Liver (tissue), 8 donors: ENCODE measurements at regions not wholly inside any gene's neighbourhood (a gene's known extent, or its start where the extent isn't known, plus 50 kb on each side); places are given as distances from the start of the nearest gene placed in this dataset.

ENCODE experiments used
- DNase-seq: peaks from one replicate; pipeline ENCODE4 v3.0.0-alpha.2; 2017; ENCODE audit warnings: low spot score
- H3K27ac ChIP-seq, 2 donors: one replicate each; pipeline ENCODE4 v1.7.0; 2013; ENCODE audit warnings: inconsistent platforms in 2 of 2, low read length in 2 of 2, control low read depth in 1 of 2, low read depth in 1 of 2, mild to moderate bottlenecking in 1 of 2
- H3K27me3 ChIP-seq, 4 donors: one replicate each; pipeline versions ENCODE4 v1.6.1 to v1.7.0; 2013; ENCODE audit warnings: low read length in 3 of 4, inconsistent platforms in 1 of 4, mild to moderate bottlenecking in 1 of 4, moderate library complexity in 1 of 4; ENCODE audit not compliant: control insufficient read depth in 4 of 4, insufficient read depth in 4 of 4
- H3K36me3 ChIP-seq, 4 donors: one replicate each; pipeline versions ENCODE4 v1.6.1 to v1.7.0; 2013; ENCODE audit warnings: low read length in 3 of 4, mild to moderate bottlenecking in 3 of 4, low read depth in 1 of 4, moderate library complexity in 1 of 4; ENCODE audit not compliant: control insufficient read depth in 4 of 4, insufficient read depth in 3 of 4
- H3K4me1 ChIP-seq, 4 donors: one replicate each; pipeline versions ENCODE4 v1.6.1 to v1.7.0; 2013; ENCODE audit warnings: low read length in 3 of 4, mild to moderate bottlenecking in 3 of 4, moderate library complexity in 1 of 4; ENCODE audit not compliant: control insufficient read depth in 4 of 4, insufficient read depth in 4 of 4
- H3K4me3 ChIP-seq, 3 donors: one replicate each; pipeline versions ENCODE4 v1.6.1 to v1.7.0; 2013; ENCODE audit warnings: low read length in 3 of 3, control low read depth in 1 of 3, low read depth in 1 of 3, mild to moderate bottlenecking in 1 of 3
- H3K9ac ChIP-seq, 2 donors: one replicate each; pipeline ENCODE4 v1.7.0; 2013; ENCODE audit warnings: low read length in 2 of 2, mild to moderate bottlenecking in 2 of 2, moderate library complexity in 2 of 2, control low read depth in 1 of 2, low read depth in 1 of 2
- H3K9me3 ChIP-seq, 4 donors: one replicate each; pipeline versions ENCODE4 v1.6.1 to v1.7.0; 2013; ENCODE audit warnings: low read length in 3 of 4; ENCODE audit not compliant: control insufficient read depth in 4 of 4
- ATF3 ChIP-seq: IDR thresholded peaks from 2 replicates; pipeline ENCODE4 v1.6.1; 2016; ENCODE audit warnings: antibody characterized with exemption
- CTCF ChIP-seq: fragments of 150-350 bp; IDR thresholded peaks from 2 replicates; pipeline ENCODE4 v1.5.1; 2017; ENCODE audit warnings: improper control_type of control experiment, low read depth, low read length; ENCODE audit not compliant: missing input control
- EGR1 ChIP-seq, 2 donors: IDR thresholded peaks; 2 replicates each; pipeline ENCODE4 v1.6.1; 2016 to 2018; ENCODE audit warnings: antibody characterized with exemption in 2 of 2, low read depth in 2 of 2
- FOXA1 ChIP-seq: IDR thresholded peaks from 2 replicates; pipeline ENCODE4 v1.6.1; 2016; ENCODE audit warnings: antibody characterized with exemption
- FOXA2 ChIP-seq: IDR thresholded peaks from 2 replicates; pipeline ENCODE4 v1.6.1; 2016; ENCODE audit warnings: antibody characterized with exemption
- GABPA ChIP-seq, 2 donors: IDR thresholded peaks in 1 of 2; conservative IDR thresholded peaks in 1 of 2; 2 replicates each; pipeline ENCODE4 v1.6.1; 2016; ENCODE audit warnings: antibody characterized with exemption in 2 of 2, mild to moderate bottlenecking in 1 of 2, moderate library complexity in 1 of 2
- HNF4G ChIP-seq: IDR thresholded peaks from 2 replicates; pipeline ENCODE4 v1.6.1; 2016; ENCODE audit warnings: antibody characterized with exemption
- JUND ChIP-seq, 2 donors: IDR thresholded peaks; 2 replicates each; pipeline ENCODE4 v1.6.1; 2016; ENCODE audit warnings: antibody characterized with exemption in 2 of 2
- MAX ChIP-seq: IDR thresholded peaks from 2 replicates; pipeline ENCODE4 v1.6.1; 2016; ENCODE audit warnings: antibody characterized with exemption
- NR2F2 ChIP-seq: IDR thresholded peaks from 2 replicates; pipeline ENCODE4 v1.6.1; 2016; ENCODE audit warnings: antibody characterized with exemption
- RAD21 ChIP-seq, 2 donors: IDR thresholded peaks; 2 replicates each; pipeline ENCODE4 v1.6.1; 2016; ENCODE audit warnings: antibody characterized with exemption in 2 of 2, mild to moderate bottlenecking in 2 of 2
- REST ChIP-seq: IDR thresholded peaks from 2 replicates; pipeline ENCODE4 v1.6.1; 2016; ENCODE audit warnings: antibody characterized with exemption, mild to moderate bottlenecking
- SP1 ChIP-seq: IDR thresholded peaks from 2 replicates; pipeline ENCODE4 v1.6.1; 2018; ENCODE audit warnings: antibody characterized with exemption, mild to moderate bottlenecking
- YY1 ChIP-seq: IDR thresholded peaks from 2 replicates; pipeline ENCODE4 v1.6.1; 2016; ENCODE audit warnings: antibody characterized with exemption, mild to moderate bottlenecking
- ZBTB33 ChIP-seq: IDR thresholded peaks from 2 replicates; pipeline ENCODE4 v1.6.1; 2016; ENCODE audit warnings: antibody characterized with exemption
- WGBS: extraction: QIAGEN DNeasy Blood & Tissue Kit; methylation state at CpG from one replicate; pipeline ENCODE4 v1.1.7; 2013; 5-methylcytosine and 5-hydroxymethylcytosine counted together
- donor health status: healthy.
- donor health status: healthy.
- donor health status: healthy.
- donor health status: healthy.
- donor health status: healthy.

- TF ChIP-seq ZBTB33 = no peak
- no peak for TF ChIP-seq FOXA1
- TF ChIP-seq JUND (IDR thresholded peaks at IDR 0.05) = no peak
- no peak for TF ChIP-seq ATF3
- no peak for TF ChIP-seq MAX
- no peak for TF ChIP-seq HNF4G
- TF ChIP-seq YY1 = no peak
- no peak for TF ChIP-seq CTCF
- no peak for TF ChIP-seq SP1
- TF ChIP-seq GABPA (IDR thresholded peaks at IDR 0.05 in 1 of 2, conservative IDR thresholded peaks at IDR 0.05 in 1 of 2) = no peak
- no peak for TF ChIP-seq NR2F2
- TF ChIP-seq EGR1 (IDR thresholded peaks at IDR 0.05; ENCODE audit: low read depth in 2 of 2) = no peak
- TF ChIP-seq RAD21 (IDR thresholded peaks at IDR 0.05) = no peak
- TF ChIP-seq REST = no peak
- no peak for TF ChIP-seq FOXA2
- Histone ChIP-seq H3K9ac (no peak overlapping the region), H3K9me3 (no peaks in the 10 kb centered on the region), H3K4me1 (peaks cover 12 to 38% (median 30%) of the 10 kb centered on the region in 4 donors), H3K4me3 (no peak overlapping the region), H3K36me3 (no peaks in the 10 kb centered on the region), H3K27me3 (no peaks in the 10 kb centered on the region), H3K27ac (no peak overlapping the region)
- 97% methylated on average over 8 of the region's 8 CpGs for WGBS
- DNase-seq = no peak
These were observed 269.0 kb downstream of the GADD45G start for GRCh38 chr9:89873801-89874200.
